HG02642 (cell line): ENCODE measurements at regions not wholly inside any gene's neighbourhood (a gene's known extent, or its start where the extent isn't known, plus 50 kb on each side); places are given as distances from the start of the nearest gene placed in this dataset.

Experiments used
- ATAC-seq: cut with Tn5 transposase; IDR thresholded peaks from one replicate; pipeline ENCODE4 v1.9.1; 2021; ENCODE audit warnings: mild to moderate bottlenecking; ENCODE audit not compliant: unreplicated experiment, poor library complexity

- ATAC-seq, result no peak
Measured at GRCh38 chr18:70457223-70457622, 168.4 kb downstream of the SOCS6 start.

GRCh38 chr18:70456376-70456775 lies 167.5 kb downstream of the SOCS6 start:
- no peak for ATAC-seq

- no peak for ATAC-seq
Measured at GRCh38 chr18:70455731-70456130, 166.9 kb downstream of the SOCS6 start.

GRCh38 chr18:70454704-70455322 lies 166.0 kb downstream of the SOCS6 start:
- peak; percentile 80 for ATAC-seq

GRCh38 chr18:70453058-70453775 lies 164.4 kb downstream of the SOCS6 start:
- no peak for ATAC-seq

- ATAC-seq, result no peak
Measured at GRCh38 chr18:70452501-70452900, 163.7 kb downstream of the SOCS6 start.

- ATAC-seq, result no peak
Measured at GRCh38 chr18:70450426-70451253, 161.8 kb downstream of the SOCS6 start.

GRCh38 chr18:70448588-70448987 lies 159.7 kb downstream of the SOCS6 start:
- no peak for ATAC-seq

- ATAC-seq, result no peak
Measured at GRCh38 chr18:70446063-70446462, 157.2 kb downstream of the SOCS6 start.

GRCh38 chr18:70442933-70443332 lies 154.1 kb downstream of the SOCS6 start:
- no peak for ATAC-seq

- ATAC-seq, result no peak
Measured at GRCh38 chr18:70432804-70433400, 144.1 kb downstream of the SOCS6 start.

GRCh38 chr18:70431203-70431624 lies 142.4 kb downstream of the SOCS6 start:
- ATAC-seq, result no peak

- no peak for ATAC-seq
Measured at GRCh38 chr18:70430501-70431173, 141.8 kb downstream of the SOCS6 start.

GRCh38 chr18:70429847-70430500 lies 141.1 kb downstream of the SOCS6 start:
- ATAC-seq, result no peak

GRCh38 chr18:70428439-70428838 lies 139.6 kb downstream of the SOCS6 start:
- peak; percentile 98 for ATAC-seq

GRCh38 chr18:70426818-70427217 lies 138.0 kb downstream of the SOCS6 start:
- ATAC-seq, result no peak

- no peak for ATAC-seq
Measured at GRCh38 chr18:70425236-70425635, 136.4 kb downstream of the SOCS6 start.

- no peak for ATAC-seq
Measured at GRCh38 chr18:70423988-70424387, 135.1 kb downstream of the SOCS6 start.

- ATAC-seq, result no peak
Measured at GRCh38 chr18:70423120-70423519, 134.3 kb downstream of the SOCS6 start.
